Right atrium auricular region (tissue), 2 donors: ENCODE measurements at regions not wholly inside any gene's neighbourhood (a gene's known extent, or its start where the extent isn't known, plus 50 kb on each side); places are given as distances from the start of the nearest gene placed in this dataset.

Experiments
- DNase-seq: peaks from one replicate; pipeline ENCODE4 v3.0.0-alpha.2; 2019; ENCODE audit warnings: low spot score
- H3K27ac ChIP-seq, 2 donors: fragments of 200-600 bp; sonication (generic); 1 replicate in 1 of 2; 2 replicates in 1 of 2; pipeline ENCODE4 v1.5.1; 2016 to 2019
- H3K27me3 ChIP-seq, 2 donors: fragments of 200-600 bp; sonication (generic); one replicate each; pipeline versions ENCODE4 v1.5.1 to v1.6.0; 2017 to 2019
- H3K36me3 ChIP-seq: fragments of 200-600 bp; sonication (generic); one replicate; pipeline ENCODE4 v1.5.1; 2016
- H3K4me1 ChIP-seq, 2 donors: fragments of 200-600 bp; sonication (generic); one replicate each; pipeline versions ENCODE4 v1.5.1 to v1.6.0; 2017 to 2019
- H3K4me3 ChIP-seq, 2 donors: fragments of 200-600 bp; sonication (generic); 1 replicate in 1 of 2; 2 replicates in 1 of 2; pipeline ENCODE4 v1.5.1; 2017 to 2019; ENCODE audit warnings: mild to moderate bottlenecking in 1 of 2, moderate library complexity in 1 of 2
- H3K9me3 ChIP-seq, 2 donors: fragments of 200-600 bp; sonication (generic); one replicate each; pipeline ENCODE4 v1.5.1; 2019
- TF ChIP-seq, protein P1 (sequence below), 2 donors: fragments of 200-600 bp; sonication (generic); IDR thresholded peaks; one replicate each; pipeline ENCODE4 v1.5.1; 2019; ENCODE audit warnings: antibody characterized with exemption in 2 of 2

GRCh38 chr1:234773936-234774677, 164.1 kb upstream of the IRF2BP2 start:
- TF ChIP-seq, protein P1, sequence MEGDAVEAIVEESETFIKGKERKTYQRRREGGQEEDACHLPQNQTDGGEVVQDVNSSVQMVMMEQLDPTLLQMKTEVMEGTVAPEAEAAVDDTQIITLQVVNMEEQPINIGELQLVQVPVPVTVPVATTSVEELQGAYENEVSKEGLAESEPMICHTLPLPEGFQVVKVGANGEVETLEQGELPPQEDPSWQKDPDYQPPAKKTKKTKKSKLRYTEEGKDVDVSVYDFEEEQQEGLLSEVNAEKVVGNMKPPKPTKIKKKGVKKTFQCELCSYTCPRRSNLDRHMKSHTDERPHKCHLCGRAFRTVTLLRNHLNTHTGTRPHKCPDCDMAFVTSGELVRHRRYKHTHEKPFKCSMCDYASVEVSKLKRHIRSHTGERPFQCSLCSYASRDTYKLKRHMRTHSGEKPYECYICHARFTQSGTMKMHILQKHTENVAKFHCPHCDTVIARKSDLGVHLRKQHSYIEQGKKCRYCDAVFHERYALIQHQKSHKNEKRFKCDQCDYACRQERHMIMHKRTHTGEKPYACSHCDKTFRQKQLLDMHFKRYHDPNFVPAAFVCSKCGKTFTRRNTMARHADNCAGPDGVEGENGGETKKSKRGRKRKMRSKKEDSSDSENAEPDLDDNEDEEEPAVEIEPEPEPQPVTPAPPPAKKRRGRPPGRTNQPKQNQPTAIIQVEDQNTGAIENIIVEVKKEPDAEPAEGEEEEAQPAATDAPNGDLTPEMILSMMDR (IDR thresholded peaks at IDR 0.05) = no peak
- Histone ChIP-seq H3K4me1 (peaks cover 0 to 9% of the 10 kb centered on the region in 2 donors), H3K27ac (no peak overlapping the region)

GRCh38 chr1:234772345-234773147, 162.6 kb upstream of the IRF2BP2 start:
- TF ChIP-seq, protein P1 (IDR thresholded peaks at IDR 0.05) = no peak
- H3K4me1 ChIP-seq = peaks cover 0 to 9% of the 10 kb centered on the region in 2 donors
- no peak overlapping the region for H3K4me3 ChIP-seq
- H3K27me3 ChIP-seq = no peaks in the 10 kb centered on the region
- no peaks in the 10 kb centered on the region for H3K9me3 ChIP-seq
- H3K36me3 ChIP-seq = no peaks in the 10 kb centered on the region
- peak overlapping the region in 1 of 2 donors; percentile 59 for H3K27ac ChIP-seq
- DNase-seq = peak; percentile 84

More at GRCh38 chr1:234773936-234774677, 164.1 kb upstream of the IRF2BP2 start:
- Histone ChIP-seq H3K4me3 (no peak overlapping the region), H3K36me3 (no peaks in the 10 kb centered on the region), H3K27me3 (no peaks in the 10 kb centered on the region), H3K9me3 (no peaks in the 10 kb centered on the region)
- peak; percentile 50 for DNase-seq

DNA sequence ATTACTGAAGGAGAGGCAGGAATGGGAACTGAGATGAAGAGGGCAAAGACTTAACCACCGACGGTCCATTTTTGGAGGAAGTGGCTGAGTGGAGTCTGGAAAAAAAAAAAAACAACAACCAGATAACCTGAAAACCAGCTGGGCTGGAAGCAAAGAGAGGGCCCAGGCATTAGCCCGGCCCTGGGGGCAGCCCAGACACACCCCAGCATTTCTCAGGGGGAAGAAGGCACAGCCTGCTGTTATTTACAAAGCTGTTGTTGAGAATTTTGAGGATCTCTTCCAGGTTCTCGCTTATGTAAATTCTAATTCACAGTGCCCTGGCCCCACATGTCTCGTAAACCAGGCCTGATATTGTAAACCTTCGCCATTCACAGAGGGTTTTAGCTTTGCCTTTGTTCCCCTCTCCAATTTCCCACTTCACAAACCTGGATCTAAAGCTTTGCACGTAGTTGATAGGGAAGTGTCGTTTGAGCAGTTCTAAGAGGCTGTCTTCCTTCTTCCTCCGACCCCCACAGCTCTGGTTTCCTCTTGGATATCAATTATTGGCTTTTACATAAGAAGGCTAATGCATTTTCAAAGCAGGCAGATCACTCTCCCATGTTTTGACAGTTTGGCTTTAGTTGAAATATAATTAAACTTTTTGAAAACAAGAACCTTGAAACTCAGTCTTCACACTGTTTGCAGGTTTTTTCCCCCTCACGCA, 161.8 kb upstream of the IRF2BP2 start:
- Histone ChIP-seq H3K27ac (peak overlapping the region; percentile 19 to 59), H3K27me3 (no peaks in the 10 kb centered on the region), H3K4me3 (no peak overlapping the region), H3K36me3 (no peaks in the 10 kb centered on the region), H3K4me1 (peaks cover 0 to 9% of the 10 kb centered on the region in 2 donors), H3K9me3 (no peaks in the 10 kb centered on the region)
- no peak for DNase-seq
- TF ChIP-seq, protein P1 (IDR thresholded peaks at IDR 0.05) = no peak

GRCh38 chr1:234770924-234771540, 161.1 kb upstream of the IRF2BP2 start:
- Histone ChIP-seq H3K9me3 (no peaks in the 10 kb centered on the region), H3K27ac (no peak overlapping the region), H3K36me3 (no peaks in the 10 kb centered on the region), H3K4me3 (no peak overlapping the region), H3K27me3 (no peaks in the 10 kb centered on the region), H3K4me1 (peaks cover 0 to 9% of the 10 kb centered on the region in 2 donors)
- TF ChIP-seq, protein P1 (IDR thresholded peaks at IDR 0.05) = no peak
- DNase-seq = no peak

DNA sequence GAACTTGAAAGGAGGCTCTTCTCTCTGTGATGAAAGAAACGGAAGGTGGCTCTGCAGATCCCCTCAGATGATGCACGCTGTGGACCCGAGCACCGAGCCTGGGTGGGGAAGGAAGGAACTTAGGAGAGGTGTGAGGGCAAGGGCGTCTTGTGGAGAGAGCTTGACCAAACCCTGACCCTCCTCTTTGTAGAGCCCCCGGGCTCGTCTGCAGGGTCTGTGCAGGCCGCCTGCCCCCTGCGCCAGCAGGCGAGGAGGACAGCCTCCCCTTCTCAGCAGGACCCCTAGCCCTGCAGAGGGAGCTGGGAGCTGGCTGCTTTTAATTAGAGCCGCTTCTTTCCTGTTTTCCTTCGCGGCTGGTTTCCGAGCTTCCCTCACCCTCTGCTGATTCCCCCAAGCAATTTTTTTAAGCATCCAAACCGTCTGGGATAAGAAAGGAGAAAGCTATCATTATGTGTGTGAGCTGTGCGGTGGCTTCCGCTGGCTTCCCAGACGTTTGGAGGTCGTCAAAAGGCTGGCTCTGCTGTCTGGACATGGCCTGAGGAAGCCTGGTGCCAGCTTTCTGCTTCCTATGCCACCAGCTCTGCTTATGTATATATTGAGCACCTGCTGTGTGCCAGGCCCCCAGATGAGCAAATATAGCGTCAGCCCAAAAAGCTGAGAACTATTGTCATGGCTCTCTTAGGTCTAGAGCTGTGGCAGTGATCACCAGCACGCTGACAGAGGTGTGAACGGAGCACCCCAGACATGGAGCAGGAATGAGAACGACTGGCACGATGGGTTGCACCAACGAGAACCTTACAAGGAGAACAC, 160.2 kb upstream of the IRF2BP2 start:
- no peaks in the 10 kb centered on the region for H3K27me3 ChIP-seq
- H3K27ac ChIP-seq = no peak overlapping the region
- TF ChIP-seq, protein P1 (IDR thresholded peaks at IDR 0.05) = no peak
- no peaks in the 10 kb centered on the region for H3K9me3 ChIP-seq
- no peaks in the 10 kb centered on the region for H3K36me3 ChIP-seq
- peak; percentile 50 for DNase-seq
- H3K4me1 ChIP-seq = peaks cover 0 to 9% of the 10 kb centered on the region in 2 donors
- H3K4me3 ChIP-seq = no peak overlapping the region
